ENCODE measurements at regions not wholly inside any gene's neighbourhood (a gene's known extent, or its start where the extent isn't known, plus 50 kb on each side); places are given as distances from the start of the nearest gene placed in this dataset.

- no peak for TF ChIP-seq EZH2 (IDR thresholded peaks at IDR 0.05; ENCODE audit: low read length, missing control alignments)
- no peak for DNase-seq (ENCODE audit: low read depth in 2 of 2)
- Histone ChIP-seq H2AFZ (ENCODE audit: low read length) (no peak overlapping the region), H3K27me3 (ENCODE audit: control insufficient read depth, insufficient read depth, low read length) (no peaks in the 10 kb centered on the region), H3K9me3 (ENCODE audit: control insufficient read depth, insufficient read depth, low read depth, low read length) (no peaks in the 10 kb centered on the region), H3K27ac (ENCODE audit: insufficient read depth, low read length) (no peak overlapping the region), H3K36me3 (ENCODE audit: control insufficient read depth, insufficient read depth, low read length) (no peaks in the 10 kb centered on the region), H4K20me1 (ENCODE audit: control insufficient read depth, extremely low read depth, insufficient read depth, low read length) (no peaks in the 10 kb centered on the region), H3K4me1 (ENCODE audit: control insufficient read depth, extremely low read depth, insufficient read depth, low read length) (no peaks in the 10 kb centered on the region), H3K4me3 (replicated peaks in 1 of 4; ENCODE audit: control extremely low read depth in 1 of 4, insufficient read depth in 1 of 4, low read depth in 3 of 4, low read length in 4 of 4) (no peak overlapping the region), H3K4me2 (ENCODE audit: extremely low read depth, insufficient read depth, low read length) (no peak overlapping the region), H3K79me2 (ENCODE audit: control insufficient read depth, insufficient read depth, low read length) (no peaks in the 10 kb centered on the region), H3K9ac (ENCODE audit: insufficient read depth, low read length) (no peak overlapping the region)
These were observed 424.5 kb upstream of the ANO5 start for GRCh38 chr11:21768388-21768787.

- Histone ChIP-seq H3K36me3 (ENCODE audit: control insufficient read depth, insufficient read depth, low read length) (no peaks in the 10 kb centered on the region), H3K27me3 (ENCODE audit: control insufficient read depth, insufficient read depth, low read length) (no peaks in the 10 kb centered on the region), H2AFZ (ENCODE audit: low read length) (no peak overlapping the region), H3K4me1 (ENCODE audit: control insufficient read depth, extremely low read depth, insufficient read depth, low read length) (no peaks in the 10 kb centered on the region), H3K4me2 (ENCODE audit: extremely low read depth, insufficient read depth, low read length) (no peak overlapping the region), H3K27ac (ENCODE audit: insufficient read depth, low read length) (no peak overlapping the region), H4K20me1 (ENCODE audit: control insufficient read depth, extremely low read depth, insufficient read depth, low read length) (no peaks in the 10 kb centered on the region), H3K9me3 (ENCODE audit: control insufficient read depth, insufficient read depth, low read depth, low read length) (no peaks in the 10 kb centered on the region), H3K79me2 (ENCODE audit: control insufficient read depth, insufficient read depth, low read length) (no peaks in the 10 kb centered on the region), H3K9ac (ENCODE audit: insufficient read depth, low read length) (no peak overlapping the region), H3K4me3 (replicated peaks in 1 of 4; ENCODE audit: control extremely low read depth in 1 of 4, insufficient read depth in 1 of 4, low read depth in 3 of 4, low read length in 4 of 4) (no peak overlapping the region)
- no peak for DNase-seq (ENCODE audit: low read depth in 2 of 2)
- TF ChIP-seq, protein P1, sequence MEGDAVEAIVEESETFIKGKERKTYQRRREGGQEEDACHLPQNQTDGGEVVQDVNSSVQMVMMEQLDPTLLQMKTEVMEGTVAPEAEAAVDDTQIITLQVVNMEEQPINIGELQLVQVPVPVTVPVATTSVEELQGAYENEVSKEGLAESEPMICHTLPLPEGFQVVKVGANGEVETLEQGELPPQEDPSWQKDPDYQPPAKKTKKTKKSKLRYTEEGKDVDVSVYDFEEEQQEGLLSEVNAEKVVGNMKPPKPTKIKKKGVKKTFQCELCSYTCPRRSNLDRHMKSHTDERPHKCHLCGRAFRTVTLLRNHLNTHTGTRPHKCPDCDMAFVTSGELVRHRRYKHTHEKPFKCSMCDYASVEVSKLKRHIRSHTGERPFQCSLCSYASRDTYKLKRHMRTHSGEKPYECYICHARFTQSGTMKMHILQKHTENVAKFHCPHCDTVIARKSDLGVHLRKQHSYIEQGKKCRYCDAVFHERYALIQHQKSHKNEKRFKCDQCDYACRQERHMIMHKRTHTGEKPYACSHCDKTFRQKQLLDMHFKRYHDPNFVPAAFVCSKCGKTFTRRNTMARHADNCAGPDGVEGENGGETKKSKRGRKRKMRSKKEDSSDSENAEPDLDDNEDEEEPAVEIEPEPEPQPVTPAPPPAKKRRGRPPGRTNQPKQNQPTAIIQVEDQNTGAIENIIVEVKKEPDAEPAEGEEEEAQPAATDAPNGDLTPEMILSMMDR (conservative IDR thresholded peaks at IDR 0.05 in 1 of 2, IDR thresholded peaks at IDR 0.05 in 1 of 2; ENCODE audit: low read depth in 1 of 2, low read length in 2 of 2), result no peak
These were observed 423.7 kb upstream of the ANO5 start for GRCh38 chr11:21769188-21769587.

DNA sequence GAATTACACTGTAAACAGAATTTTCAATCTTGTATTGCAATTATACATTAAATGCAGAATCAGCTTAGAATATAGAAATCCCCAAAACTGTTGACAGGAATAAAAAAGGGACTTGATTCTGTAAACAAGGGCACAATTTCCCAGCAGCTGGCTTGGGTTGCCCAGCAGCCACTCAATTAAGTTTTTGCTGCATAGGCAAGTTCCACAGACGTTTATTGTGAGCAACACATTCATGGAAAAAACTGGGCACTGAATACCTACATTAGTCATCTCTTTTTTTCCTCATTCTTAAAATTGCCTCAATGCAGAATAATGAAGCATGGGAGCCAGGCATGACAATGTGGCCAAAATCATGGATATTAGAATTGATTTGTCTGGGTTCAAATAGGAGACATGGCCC is 421.8 kb upstream of the ANO5 start:
- H4K20me1 ChIP-seq (ENCODE audit: control insufficient read depth, extremely low read depth, insufficient read depth, low read length), result no peaks in the 10 kb centered on the region
- no peaks in the 10 kb centered on the region for H3K79me2 ChIP-seq (ENCODE audit: control insufficient read depth, insufficient read depth, low read length)
- no peak overlapping the region for H3K9ac ChIP-seq (ENCODE audit: insufficient read depth, low read length)
- H3K9me3 ChIP-seq (ENCODE audit: control insufficient read depth, insufficient read depth, low read depth, low read length), result no peaks in the 10 kb centered on the region
- H3K27ac ChIP-seq (ENCODE audit: insufficient read depth, low read length), result no peak overlapping the region
- no peaks in the 10 kb centered on the region for H3K4me1 ChIP-seq (ENCODE audit: control insufficient read depth, extremely low read depth, insufficient read depth, low read length)
- DNase-seq (ENCODE audit: low read depth in 2 of 2), result no peak
- no peak overlapping the region for H3K4me3 ChIP-seq (replicated peaks in 1 of 4; ENCODE audit: control extremely low read depth in 1 of 4, insufficient read depth in 1 of 4, low read depth in 3 of 4, low read length in 4 of 4)
- no peak overlapping the region for H2AFZ ChIP-seq (ENCODE audit: low read length)
- no peaks in the 10 kb centered on the region for H3K27me3 ChIP-seq (ENCODE audit: control insufficient read depth, insufficient read depth, low read length)
- no peak for TF ChIP-seq EZH2 (IDR thresholded peaks at IDR 0.05; ENCODE audit: low read length, missing control alignments)
- TF ChIP-seq, protein P1 (conservative IDR thresholded peaks at IDR 0.05 in 1 of 2, IDR thresholded peaks at IDR 0.05 in 1 of 2; ENCODE audit: low read depth in 1 of 2, low read length in 2 of 2), result no peak
- H3K36me3 ChIP-seq (ENCODE audit: control insufficient read depth, insufficient read depth, low read length), result no peaks in the 10 kb centered on the region
- no peak overlapping the region for H3K4me2 ChIP-seq (ENCODE audit: extremely low read depth, insufficient read depth, low read length)
